ENCODE measurements at regions not wholly inside any gene's neighbourhood (a gene's known extent, or its start where the extent isn't known, plus 50 kb on each side); places are given as distances from the start of the nearest gene placed in this dataset.

DNA sequence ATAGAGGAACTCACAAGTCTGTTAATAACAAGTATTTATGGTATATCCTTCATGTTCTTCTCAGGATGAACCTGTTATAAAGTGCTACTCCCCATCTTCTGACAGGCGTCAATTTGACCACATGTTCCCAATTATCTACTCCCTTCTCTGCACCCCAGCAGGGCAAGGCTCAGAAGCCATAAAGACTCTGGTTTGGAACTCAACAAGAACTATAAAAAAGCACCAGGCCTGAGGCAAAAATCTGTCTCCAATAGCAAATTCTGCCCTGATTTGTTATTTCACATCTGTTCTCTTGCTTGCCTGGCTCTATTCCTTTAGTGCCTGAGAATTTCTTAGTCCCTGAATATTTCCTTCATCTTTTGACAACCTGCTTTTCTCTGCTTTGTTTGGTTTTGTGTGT, 618.2 kb upstream of the KIRREL3 start:
- Histone ChIP-seq H3K9me3 (no peaks in the 10 kb centered on the region), H3K4me3 (no peak overlapping the region), H3K27ac (no peak overlapping the region), H3K4me1 (replicated peaks) (no peaks in the 10 kb centered on the region), H3K36me3 (no peaks in the 10 kb centered on the region), H3K27me3 (replicated peaks; ENCODE audit: insufficient read depth) (no peaks in the 10 kb centered on the region)
- WGBS, result 70% methylated on average over 1 of the region's 1 CpG
- intact Hi-C loops (cut with DNase I), result no loop called here
- no peak for TF ChIP-seq POLR2A (IDR thresholded peaks at IDR 0.05)
- no peak for TF ChIP-seq CTCF (IDR thresholded peaks at IDR 0.05)
- TF ChIP-seq POLR2AphosphoS5 (IDR thresholded peaks at IDR 0.05), result no peak
- DNase-seq (ENCODE audit: low spot score), result no peak

- WGBS, result 73% methylated on average over 8 of the region's 8 CpGs
- Histone ChIP-seq H3K36me3 (no peaks in the 10 kb centered on the region), H3K4me3 (no peak overlapping the region), H3K9me3 (no peaks in the 10 kb centered on the region), H3K27ac (no peak overlapping the region), H3K27me3 (replicated peaks; ENCODE audit: insufficient read depth) (no peaks in the 10 kb centered on the region), H3K4me1 (replicated peaks) (no peaks in the 10 kb centered on the region)
- intact Hi-C loops (cut with DNase I), result no loop called here
- TF ChIP-seq POLR2AphosphoS5 (IDR thresholded peaks at IDR 0.05), result no peak
- TF ChIP-seq CTCF (IDR thresholded peaks at IDR 0.05), result no peak
- TF ChIP-seq POLR2A (IDR thresholded peaks at IDR 0.05), result no peak
- DNase-seq (ENCODE audit: low spot score), result no peak
Measured at GRCh38 chr11:127616158-127616557, 615.6 kb upstream of the KIRREL3 start.

GRCh38 chr11:127612607-127613006, 612.0 kb upstream of the KIRREL3 start:
- 72% methylated on average over 2 of the region's 2 CpGs for WGBS
- Histone ChIP-seq H3K4me3 (no peak overlapping the region), H3K27me3 (replicated peaks; ENCODE audit: insufficient read depth) (no peaks in the 10 kb centered on the region), H3K36me3 (no peaks in the 10 kb centered on the region), H3K27ac (no peak overlapping the region), H3K4me1 (replicated peaks) (no peaks in the 10 kb centered on the region), H3K9me3 (no peaks in the 10 kb centered on the region)
- TF ChIP-seq CTCF (IDR thresholded peaks at IDR 0.05) (no peak), POLR2A (IDR thresholded peaks at IDR 0.05) (no peak), POLR2AphosphoS5 (IDR thresholded peaks at IDR 0.05) (no peak)
- intact Hi-C loops (cut with DNase I), result no loop called here
- no peak for DNase-seq (ENCODE audit: low spot score)

GRCh38 chr11:127609025-127609773, 608.6 kb upstream of the KIRREL3 start:
- intact Hi-C loops (cut with DNase I), result no loop called here
- no peaks in the 10 kb centered on the region for H3K9me3 ChIP-seq
- H3K4me3 ChIP-seq, result no peak overlapping the region
- TF ChIP-seq CTCF (IDR thresholded peaks at IDR 0.05) (no peak), POLR2AphosphoS5 (IDR thresholded peaks at IDR 0.05) (no peak), POLR2A (IDR thresholded peaks at IDR 0.05) (no peak)
- no peak for DNase-seq (ENCODE audit: low spot score)
- WGBS, result 91% methylated on average over 4 of the region's 4 CpGs
- no peak overlapping the region for H3K27ac ChIP-seq
- no peaks in the 10 kb centered on the region for H3K4me1 ChIP-seq (replicated peaks)
- H3K27me3 ChIP-seq (replicated peaks; ENCODE audit: insufficient read depth), result no peaks in the 10 kb centered on the region
- no peaks in the 10 kb centered on the region for H3K36me3 ChIP-seq

GRCh38 chr11:127607487-127608085, 607.0 kb upstream of the KIRREL3 start:
- 56% methylated on average over 9 of the region's 9 CpGs for WGBS
- Histone ChIP-seq H3K27me3 (replicated peaks; ENCODE audit: insufficient read depth) (no peaks in the 10 kb centered on the region), H3K4me3 (no peak overlapping the region), H3K4me1 (replicated peaks) (no peaks in the 10 kb centered on the region), H3K27ac (no peak overlapping the region), H3K9me3 (no peaks in the 10 kb centered on the region), H3K36me3 (no peaks in the 10 kb centered on the region)
- intact Hi-C loops (cut with DNase I), result no loop called here
- TF ChIP-seq POLR2AphosphoS5 (IDR thresholded peaks at IDR 0.05), result no peak
- no peak for TF ChIP-seq CTCF (IDR thresholded peaks at IDR 0.05)
- no peak for TF ChIP-seq POLR2A (IDR thresholded peaks at IDR 0.05)
- DNase-seq (ENCODE audit: low spot score), result no peak

Data from prostate gland (tissue), 2 donors.